ENCODE measurements at regions not wholly inside any gene's neighbourhood (a gene's known extent, or its start where the extent isn't known, plus 50 kb on each side); places are given as distances from the start of the nearest gene placed in this dataset.

DNA sequence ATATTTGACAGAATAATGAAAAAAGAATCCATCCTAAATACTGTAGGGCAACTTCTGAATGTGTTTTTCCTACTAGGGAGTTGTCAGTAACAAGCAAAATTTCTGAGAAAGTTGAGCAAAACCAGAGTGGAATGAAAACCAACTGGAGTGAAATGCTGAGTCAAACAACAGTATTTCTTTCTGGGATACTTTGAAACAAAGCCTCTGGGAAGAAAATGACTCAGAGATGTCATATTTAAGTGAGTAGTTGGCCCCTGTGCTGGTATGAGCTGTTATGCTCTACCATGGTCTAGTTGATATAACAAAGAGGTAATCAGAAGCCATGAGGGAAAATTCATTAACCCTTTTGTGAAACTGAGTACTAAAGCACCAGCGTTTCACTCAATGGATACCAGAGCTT lies 372.1 kb upstream of the C9orf72 start:
- in situ Hi-C loops (cut with MboI), result no loop called here
- no peaks in the 10 kb centered on the region for H3K9me3 ChIP-seq (replicated peaks; ENCODE audit: control insufficient read depth, insufficient read depth, low read depth, low read length)
- no peak overlapping the region for H2AFZ ChIP-seq (ENCODE audit: low read depth, low read length)
- no peaks in the 10 kb centered on the region for H3K27me3 ChIP-seq (ENCODE audit: control insufficient read depth in 2 of 2, insufficient read depth in 2 of 2, low read length in 2 of 2)
- no peaks in the 10 kb centered on the region for H3K9me1 ChIP-seq (ENCODE audit: control insufficient read depth, insufficient read depth, low read length)
- TF ChIP-seq HEY1 (CRISPR knock-in tag; IDR thresholded peaks at IDR 0.05; ENCODE audit: borderline replicate concordance) (no peak), NFXL1 (CRISPR knock-in tag; IDR thresholded peaks at IDR 0.05) (no peak), ZNF764 (CRISPR knock-in tag; IDR thresholded peaks at IDR 0.05; ENCODE audit: low read depth) (no peak), ZNF76 (CRISPR knock-in tag; IDR thresholded peaks at IDR 0.05; ENCODE audit: borderline replicate concordance) (no peak), C11orf30 (IDR thresholded peaks at IDR 0.05; ENCODE audit: low read depth) (no peak), SMARCB1 (IDR thresholded peaks at IDR 0.05; ENCODE audit: insufficient read length, low read depth) (no peak), HDAC1 (IDR thresholded peaks at IDR 0.05) (no peak), XRCC3 (IDR thresholded peaks at IDR 0.05) (no peak), TAL1 (IDR thresholded peaks at IDR 0.05) (no peak), ZNF398 (CRISPR knock-in tag; IDR thresholded peaks at IDR 0.05) (no peak), ILF3 (IDR thresholded peaks at IDR 0.05; ENCODE audit: borderline replicate concordance) (no peak), ZNF780A (CRISPR knock-in tag; IDR thresholded peaks at IDR 0.05) (no peak), SETDB1 (IDR thresholded peaks at IDR 0.05; ENCODE audit: low read length) (no peak), THRAP3 (IDR thresholded peaks at IDR 0.05; ENCODE audit: borderline replicate concordance) (no peak), CXXC5 (CRISPR knock-in tag; IDR thresholded peaks at IDR 0.05) (no peak), CCAR2 (IDR thresholded peaks at IDR 0.05; ENCODE audit: low read depth, low read length) (no peak), HSF4 (CRISPR knock-in tag; IDR thresholded peaks at IDR 0.05; ENCODE audit: borderline replicate concordance) (no peak)
- TF ChIP-seq, protein P1, sequence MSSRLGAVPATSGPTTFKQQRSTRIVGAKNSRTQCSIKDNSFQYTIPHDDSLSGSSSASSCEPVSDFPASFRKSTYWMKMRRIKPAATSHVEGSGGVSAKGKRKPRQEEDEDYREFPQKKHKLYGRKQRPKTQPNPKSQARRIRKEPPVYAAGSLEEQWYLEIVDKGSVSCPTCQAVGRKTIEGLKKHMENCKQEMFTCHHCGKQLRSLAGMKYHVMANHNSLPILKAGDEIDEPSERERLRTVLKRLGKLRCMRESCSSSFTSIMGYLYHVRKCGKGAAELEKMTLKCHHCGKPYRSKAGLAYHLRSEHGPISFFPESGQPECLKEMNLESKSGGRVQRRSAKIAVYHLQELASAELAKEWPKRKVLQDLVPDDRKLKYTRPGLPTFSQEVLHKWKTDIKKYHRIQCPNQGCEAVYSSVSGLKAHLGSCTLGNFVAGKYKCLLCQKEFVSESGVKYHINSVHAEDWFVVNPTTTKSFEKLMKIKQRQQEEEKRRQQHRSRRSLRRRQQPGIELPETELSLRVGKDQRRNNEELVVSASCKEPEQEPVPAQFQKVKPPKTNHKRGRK (tag; IDR thresholded peaks at IDR 0.05), result no peak
- no peaks in the 10 kb centered on the region for H3K4me1 ChIP-seq (replicated peaks in 1 of 2; ENCODE audit: control insufficient read depth in 2 of 2, insufficient read depth in 2 of 2, low read length in 2 of 2)
- intact Hi-C loops (cut with micrococcal nuclease), result no loop called here
- ATAC-seq, result no peak
- H3K4me2 ChIP-seq (ENCODE audit: insufficient read depth, low read length), result no peak overlapping the region
- BruUV-seq (replicated peaks), result no TSS peak
- ChIA-PET CTCF (ENCODE audit: low intra/inter-chr PET ratio) (no interaction called here), POLR2A (no interaction called here)
- DNase-seq (ENCODE audit: extremely low read depth in 1 of 4, low spot score in 3 of 4), result no peak
- H3K79me2 ChIP-seq (ENCODE audit: control insufficient read depth, insufficient read depth, low read length), result no peaks in the 10 kb centered on the region
- 0% methylated on average over 1 of the region's 1 CpG for WGBS (ENCODE audit: insufficient coverage, low coverage, missing lambda C conversion rate)
- no peaks in the 10 kb centered on the region for H4K20me1 ChIP-seq (replicated peaks; ENCODE audit: control insufficient read depth, insufficient read depth, low read length)
- no peak overlapping the region for H3K27ac ChIP-seq (ENCODE audit: extremely low read depth, low read depth, low read length)
- no peaks in the 10 kb centered on the region for H3K36me3 ChIP-seq (ENCODE audit: control insufficient read depth, insufficient read depth, low read length)
- no peak overlapping the region for H3K4me3 ChIP-seq
- no peak overlapping the region for H3K9ac ChIP-seq (ENCODE audit: insufficient read depth in 1 of 2, low read depth in 2 of 2, low read length in 2 of 2)
- FAIRE-seq, result no peak

Data from K562 (cell line).